ENCODE measurements at regions not wholly inside any gene's neighbourhood (a gene's known extent, or its start where the extent isn't known, plus 50 kb on each side); places are given as distances from the start of the nearest gene placed in this dataset.

DNA sequence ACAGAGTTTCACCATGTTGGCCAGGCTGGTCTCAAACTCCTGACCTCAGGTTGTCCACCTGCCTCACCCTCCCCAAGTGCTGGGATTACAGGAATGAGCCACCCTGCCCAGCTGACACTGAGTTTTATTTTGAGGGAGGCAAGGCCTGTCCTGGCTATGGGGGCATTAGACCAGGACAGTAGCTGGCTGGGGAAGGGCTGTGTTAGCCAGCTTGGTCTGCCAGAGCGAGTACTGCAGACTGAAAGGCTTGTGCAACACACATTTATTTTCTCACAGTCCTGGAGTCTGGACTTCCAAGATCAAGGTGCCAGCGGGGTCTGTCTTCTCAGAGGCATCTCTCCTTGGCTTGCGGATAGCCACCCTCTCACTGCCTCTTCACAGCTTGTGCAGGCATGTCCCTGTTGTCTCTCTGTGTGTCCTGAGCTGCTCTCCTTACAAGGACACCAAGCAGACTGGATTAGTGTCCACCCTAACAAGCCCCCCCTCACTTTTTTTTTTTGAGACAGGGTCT, 59.4 kb upstream of the HAAO start:
- Mint-ChIP-seq H3K4me3 (no peak overlapping the region), H3K27me3 (ENCODE audit: low read depth in 3 of 3) (peaks cover 0 to under 1% (median 0%) of the 10 kb centered on the region in 3 donors), H3K27ac (no peak overlapping the region), H3K4me1 (no peaks in the 10 kb centered on the region), H3K36me3 (no peaks in the 10 kb centered on the region), H3K9me3 (no peaks in the 10 kb centered on the region)
- no peak for DNase-seq

DNA sequence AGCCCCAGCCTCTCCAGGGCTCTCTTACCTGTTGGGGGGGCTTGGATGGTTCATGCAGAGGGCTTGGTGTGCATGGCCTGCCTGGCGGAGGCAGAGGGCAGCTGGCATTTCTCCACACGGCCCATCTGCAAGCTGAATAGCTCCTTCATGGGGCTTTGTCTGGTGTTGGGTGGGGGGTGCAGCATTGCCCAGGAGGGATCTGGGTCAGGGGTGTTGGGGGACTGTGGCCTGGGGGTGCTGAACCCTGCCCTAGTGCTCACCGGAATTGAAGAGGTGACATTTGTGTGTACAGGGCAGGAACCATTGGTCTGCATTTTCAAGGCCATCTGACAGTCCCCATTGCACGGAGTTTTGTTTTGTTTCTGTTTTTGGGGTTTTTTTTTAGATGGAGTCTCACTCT, 58.8 kb upstream of the HAAO start:
- H3K4me1 Mint-ChIP-seq, result no peaks in the 10 kb centered on the region
- H3K9me3 Mint-ChIP-seq, result no peaks in the 10 kb centered on the region
- H3K36me3 Mint-ChIP-seq, result no peaks in the 10 kb centered on the region
- no peak overlapping the region for H3K27ac Mint-ChIP-seq
- no peak for DNase-seq
- no peaks in the 10 kb centered on the region for H3K27me3 Mint-ChIP-seq (ENCODE audit: low read depth in 3 of 3)
- H3K4me3 Mint-ChIP-seq, result no peak overlapping the region

DNA sequence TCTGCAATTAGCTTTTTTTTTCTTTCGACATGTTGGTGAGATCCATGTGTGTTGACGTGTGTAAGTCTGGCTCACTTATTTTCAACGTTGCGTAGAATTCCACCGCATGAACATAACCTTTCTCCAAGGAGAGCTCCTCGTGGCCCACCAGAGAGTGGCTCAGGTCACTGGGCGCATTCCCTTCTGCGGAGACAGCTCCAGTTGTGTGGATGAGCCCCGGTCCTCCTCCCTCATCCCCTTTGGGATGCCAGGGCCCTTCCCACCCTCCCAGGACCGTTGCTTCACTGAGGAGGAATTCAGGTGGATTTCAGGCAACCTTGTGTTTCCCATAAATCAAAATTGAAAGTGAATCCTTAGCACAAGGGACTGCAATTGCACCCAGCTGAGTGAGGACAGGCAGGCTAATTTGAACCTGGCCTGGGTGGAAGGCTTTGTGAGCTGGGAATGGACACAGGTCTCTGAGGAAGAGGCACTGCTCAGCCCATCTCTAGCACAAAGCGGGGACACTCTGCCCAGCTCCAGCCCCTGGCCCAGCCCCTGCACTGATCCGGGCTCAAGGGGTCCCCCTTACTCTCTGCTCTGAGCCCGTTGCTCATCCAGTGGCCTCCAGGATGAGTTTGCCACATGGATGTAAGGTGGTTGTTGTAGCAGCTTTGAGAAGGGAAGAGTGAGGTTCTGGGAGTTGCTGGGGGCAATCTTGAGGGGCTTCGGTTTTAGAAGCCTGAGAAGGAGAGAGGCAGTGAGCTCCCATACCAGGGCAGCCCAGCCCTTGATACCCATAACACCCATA, 57.8 kb upstream of the HAAO start:
- H3K4me1 Mint-ChIP-seq, result no peaks in the 10 kb centered on the region
- no peak overlapping the region for H3K4me3 Mint-ChIP-seq
- no peak overlapping the region for H3K27ac Mint-ChIP-seq

DNA sequence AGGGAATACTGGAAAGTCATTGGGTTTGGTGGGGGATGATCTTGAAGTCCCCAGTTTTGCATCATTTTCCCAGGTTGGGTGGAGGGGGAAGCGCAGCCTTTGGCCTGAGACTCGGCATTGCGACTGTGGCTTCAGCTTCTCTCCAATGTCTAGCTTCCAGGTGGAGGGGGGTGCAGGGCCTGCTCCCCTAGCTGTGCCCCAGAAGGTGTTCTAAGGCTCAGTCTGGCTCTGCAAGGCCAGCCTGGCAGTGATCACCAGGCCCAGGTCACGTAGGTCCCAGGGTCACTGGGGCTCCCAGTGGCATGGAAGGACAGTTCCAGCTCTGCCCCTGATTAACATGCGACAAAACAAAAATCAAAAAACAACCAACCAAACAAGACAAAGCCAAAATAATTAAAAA, 56.9 kb upstream of the HAAO start:
- Mint-ChIP-seq H3K27ac (no peak overlapping the region), H3K36me3 (no peaks in the 10 kb centered on the region), H3K4me3 (no peak overlapping the region)

More for the DNA sequence above, 57.8 kb upstream of the HAAO start:
- no peak for DNase-seq
- no peaks in the 10 kb centered on the region for H3K36me3 Mint-ChIP-seq
- peaks cover 0 to 3% (median 0%) of the 10 kb centered on the region in 3 donors for H3K27me3 Mint-ChIP-seq (ENCODE audit: low read depth in 3 of 3)
- no peaks in the 10 kb centered on the region for H3K9me3 Mint-ChIP-seq

DNA sequence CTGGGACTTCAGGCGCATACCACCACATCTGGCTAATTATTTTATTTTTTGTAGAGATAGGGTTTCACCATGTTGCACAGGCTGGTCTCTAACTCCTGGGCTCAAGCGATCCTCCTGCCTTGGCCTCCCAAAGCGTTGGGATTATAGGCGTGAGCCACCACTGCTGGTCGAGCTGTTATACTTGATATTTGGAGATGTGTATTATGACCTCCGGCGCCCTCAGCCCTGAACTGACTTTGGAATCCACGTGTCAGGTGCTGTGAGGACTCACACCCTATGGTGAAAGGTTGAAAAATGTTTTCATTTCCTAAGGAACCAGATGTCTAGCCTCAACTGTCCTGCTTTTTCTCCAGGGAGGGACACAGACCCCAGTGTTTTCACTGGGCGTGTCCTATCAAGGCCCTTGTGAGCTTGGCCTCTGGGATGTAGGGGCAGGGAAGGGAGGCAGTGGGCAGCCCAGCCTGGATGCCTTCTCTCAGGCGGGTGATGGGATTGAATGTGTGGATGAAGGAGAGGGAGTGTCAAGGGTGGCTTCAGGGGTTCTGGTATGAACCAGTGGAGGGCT, 56.4 kb upstream of the HAAO start:
- H3K27ac Mint-ChIP-seq, result no peak overlapping the region
- no peak for DNase-seq
- H3K36me3 Mint-ChIP-seq, result no peaks in the 10 kb centered on the region
- no peaks in the 10 kb centered on the region for H3K4me1 Mint-ChIP-seq
- H3K9me3 Mint-ChIP-seq, result no peaks in the 10 kb centered on the region
- H3K4me3 Mint-ChIP-seq, result no peak overlapping the region
- H3K27me3 Mint-ChIP-seq (ENCODE audit: low read depth in 3 of 3), result peaks cover 0 to 4% (median 0%) of the 10 kb centered on the region in 3 donors

More for the DNA sequence above, 56.9 kb upstream of the HAAO start:
- H3K4me1 Mint-ChIP-seq, result no peaks in the 10 kb centered on the region
- DNase-seq, result no peak
- peaks cover 0 to 3% (median 0%) of the 10 kb centered on the region in 3 donors for H3K27me3 Mint-ChIP-seq (ENCODE audit: low read depth in 3 of 3)
- no peaks in the 10 kb centered on the region for H3K9me3 Mint-ChIP-seq

DNA sequence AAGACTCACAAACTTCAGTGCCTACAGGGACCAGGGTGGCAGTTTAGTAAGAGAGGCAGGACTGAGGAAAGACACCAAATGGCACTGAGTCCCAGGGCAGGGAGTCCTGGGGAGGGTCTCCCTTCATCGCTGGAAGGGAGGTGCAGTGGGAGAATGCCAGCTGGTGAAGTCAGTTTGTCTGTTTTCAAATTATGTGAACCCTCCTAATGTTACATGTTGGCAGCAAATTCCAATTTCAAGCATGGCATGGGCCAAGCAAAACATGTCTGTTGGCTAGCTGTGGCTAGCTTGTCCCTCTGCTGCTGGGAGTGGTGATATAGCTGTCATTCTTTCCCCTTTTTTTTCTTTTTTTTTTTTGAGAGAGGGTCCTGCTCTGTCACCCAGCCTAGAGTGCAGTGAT, 55.9 kb upstream of the HAAO start:
- Mint-ChIP-seq H3K36me3 (no peaks in the 10 kb centered on the region), H3K27me3 (ENCODE audit: low read depth in 3 of 3) (peaks cover 0 to 4% (median 0%) of the 10 kb centered on the region in 3 donors), H3K4me3 (no peak overlapping the region), H3K4me1 (no peaks in the 10 kb centered on the region), H3K9me3 (no peaks in the 10 kb centered on the region), H3K27ac (no peak overlapping the region)
- DNase-seq, result no peak

DNA sequence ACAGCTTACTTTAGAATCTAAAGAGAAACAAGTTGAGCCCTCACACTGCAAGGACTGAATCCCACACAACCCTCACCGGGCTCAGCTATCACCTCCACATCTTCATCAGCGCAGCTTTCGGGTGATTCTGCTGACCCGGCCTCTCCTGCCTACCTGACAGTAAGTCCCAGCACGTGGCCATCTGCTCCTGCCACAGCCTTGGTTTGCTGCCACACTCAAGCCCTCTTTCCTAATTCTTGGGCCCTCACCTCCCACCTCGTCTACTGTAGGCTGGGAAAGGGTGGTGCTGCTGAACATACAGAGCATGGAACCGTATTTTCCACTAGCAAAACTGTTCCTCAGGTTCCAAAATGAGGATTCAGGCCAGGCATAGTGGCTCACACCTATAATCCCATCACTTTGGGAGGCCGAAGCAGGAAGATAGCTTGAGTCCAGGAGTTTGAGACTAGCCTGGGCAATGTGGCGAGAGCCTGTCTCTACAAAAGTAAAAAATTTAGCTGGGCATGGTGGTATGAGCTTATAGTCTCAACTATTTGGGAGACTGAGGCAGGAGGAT, 55.3 kb upstream of the HAAO start:
- Mint-ChIP-seq H3K4me3 (no peak overlapping the region), H3K4me1 (no peaks in the 10 kb centered on the region), H3K27me3 (ENCODE audit: low read depth in 3 of 3) (peaks cover 0 to 4% (median 0%) of the 10 kb centered on the region in 3 donors), H3K9me3 (no peaks in the 10 kb centered on the region), H3K27ac (no peak overlapping the region), H3K36me3 (no peaks in the 10 kb centered on the region)
- DNase-seq, result no peak

DNA sequence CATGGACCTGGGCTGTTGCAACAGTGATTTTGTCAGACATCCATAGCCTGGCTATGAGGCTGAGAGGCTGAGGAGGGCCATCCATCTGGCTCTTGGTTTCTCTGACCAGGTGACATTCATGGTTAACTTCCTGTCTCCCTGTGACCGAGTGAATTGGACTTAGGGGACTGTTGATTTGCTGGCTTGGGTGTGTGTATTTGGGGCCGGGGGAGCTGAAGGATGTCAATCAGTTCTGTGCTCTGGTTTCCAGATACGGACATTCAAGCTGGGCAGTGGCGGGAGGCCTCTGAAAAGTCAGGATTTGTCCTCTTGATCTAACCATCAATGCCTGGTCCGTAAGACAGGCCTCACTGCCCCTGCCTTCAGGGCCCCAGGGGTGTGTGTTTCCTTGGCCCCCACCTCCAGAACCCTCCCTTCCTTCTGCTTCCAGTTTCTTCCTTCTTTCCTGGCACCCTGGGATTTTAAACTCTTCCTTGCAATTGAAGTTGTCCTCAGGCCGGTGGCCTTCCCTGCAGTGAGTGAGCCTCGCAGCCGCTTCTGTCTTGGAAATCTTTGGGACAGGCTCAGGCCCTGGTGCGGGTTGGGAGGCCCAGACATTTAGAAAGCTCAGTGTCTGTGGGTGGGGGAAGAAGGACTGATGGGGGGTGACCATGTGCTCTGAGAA, 54.7 kb upstream of the HAAO start:
- H3K4me3 Mint-ChIP-seq, result no peak overlapping the region
- H3K36me3 Mint-ChIP-seq, result no peaks in the 10 kb centered on the region
- H3K27me3 Mint-ChIP-seq (ENCODE audit: low read depth in 3 of 3), result peaks cover 0 to 4% (median 0%) of the 10 kb centered on the region in 3 donors
- no peaks in the 10 kb centered on the region for H3K4me1 Mint-ChIP-seq
- no peak overlapping the region for H3K27ac Mint-ChIP-seq
- no peaks in the 10 kb centered on the region for H3K9me3 Mint-ChIP-seq
- DNase-seq, result no peak

DNA sequence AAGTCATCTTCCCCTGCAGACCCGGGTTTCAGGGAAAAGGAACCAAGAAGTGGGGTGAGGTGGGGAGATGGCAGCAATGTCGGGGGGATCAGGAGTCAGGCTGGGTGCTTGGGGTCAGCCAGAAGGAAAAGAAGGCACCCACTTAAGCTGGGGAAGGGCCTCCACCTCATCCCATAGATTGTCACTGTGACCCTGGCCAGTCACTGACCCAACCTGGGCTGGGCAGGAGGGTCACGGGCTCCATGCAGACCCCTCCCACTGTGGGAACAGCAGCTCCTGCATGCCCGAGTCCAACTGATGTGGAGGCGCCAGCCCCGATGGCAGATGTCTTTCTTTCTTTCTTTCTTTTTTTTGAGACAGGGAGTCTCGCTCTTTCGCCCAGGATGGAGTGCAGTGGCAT, 53.6 kb upstream of the HAAO start:
- H3K4me3 Mint-ChIP-seq, result no peak overlapping the region
- no peaks in the 10 kb centered on the region for H3K9me3 Mint-ChIP-seq
- H3K36me3 Mint-ChIP-seq, result no peaks in the 10 kb centered on the region
- no peak for DNase-seq
- H3K4me1 Mint-ChIP-seq, result no peaks in the 10 kb centered on the region
- peaks cover 0 to 4% (median 0%) of the 10 kb centered on the region in 3 donors for H3K27me3 Mint-ChIP-seq (ENCODE audit: low read depth in 3 of 3)
- H3K27ac Mint-ChIP-seq, result no peak overlapping the region

DNA sequence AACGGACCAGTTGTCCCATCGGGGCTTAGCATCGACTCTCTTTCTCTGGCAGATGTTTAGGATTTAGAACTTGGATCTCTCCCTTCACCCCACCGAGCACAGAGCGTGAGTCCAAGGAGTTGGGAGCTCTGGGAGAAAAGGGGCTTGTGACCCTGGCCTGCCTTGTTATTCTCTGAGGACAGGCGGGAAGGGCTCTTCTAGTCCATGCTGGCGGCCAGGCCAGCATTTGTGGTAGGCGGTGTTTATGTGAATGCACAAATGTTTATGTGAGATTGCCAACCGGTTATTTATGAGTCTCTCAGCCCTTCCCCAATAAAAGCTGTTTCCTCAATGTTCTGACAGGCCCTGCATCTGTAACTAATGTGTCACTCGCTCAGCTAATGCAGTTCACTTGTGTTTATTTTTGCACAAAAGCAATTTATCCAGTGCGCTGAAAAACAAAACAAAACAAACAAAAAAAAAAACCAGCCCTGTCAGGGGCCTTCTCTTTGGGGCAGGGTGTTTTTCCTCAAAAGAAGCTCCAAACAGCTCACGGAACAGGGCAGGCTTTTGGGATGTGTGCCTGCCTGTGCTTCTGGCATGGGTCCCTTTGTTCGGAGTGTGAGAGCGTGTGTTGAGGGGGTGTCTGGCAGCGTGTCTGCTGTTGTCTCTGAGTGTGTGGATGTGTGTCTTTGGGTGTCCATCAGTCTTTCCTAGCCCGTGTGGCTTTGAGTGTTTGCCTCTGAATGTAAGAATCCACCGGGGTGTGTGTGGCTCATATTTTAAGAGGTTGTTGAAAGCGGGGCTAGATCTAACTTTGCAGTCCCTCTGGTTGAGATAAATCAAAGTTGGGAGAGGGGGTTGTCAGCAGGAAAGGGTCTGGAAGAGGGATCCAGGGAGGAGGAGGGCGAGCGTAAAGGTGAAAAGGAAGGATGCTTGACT, 52.8 kb upstream of the HAAO start:
- no peak overlapping the region for H3K4me3 Mint-ChIP-seq
- no peaks in the 10 kb centered on the region for H3K4me1 Mint-ChIP-seq
- no peaks in the 10 kb centered on the region for H3K36me3 Mint-ChIP-seq
- H3K9me3 Mint-ChIP-seq, result no peaks in the 10 kb centered on the region
- H3K27ac Mint-ChIP-seq, result peak overlapping the region in 1 of 6 donors; percentile 17
- no peak for DNase-seq
- peaks cover 0 to 4% (median 0%) of the 10 kb centered on the region in 3 donors for H3K27me3 Mint-ChIP-seq (ENCODE audit: low read depth in 3 of 3)

DNA sequence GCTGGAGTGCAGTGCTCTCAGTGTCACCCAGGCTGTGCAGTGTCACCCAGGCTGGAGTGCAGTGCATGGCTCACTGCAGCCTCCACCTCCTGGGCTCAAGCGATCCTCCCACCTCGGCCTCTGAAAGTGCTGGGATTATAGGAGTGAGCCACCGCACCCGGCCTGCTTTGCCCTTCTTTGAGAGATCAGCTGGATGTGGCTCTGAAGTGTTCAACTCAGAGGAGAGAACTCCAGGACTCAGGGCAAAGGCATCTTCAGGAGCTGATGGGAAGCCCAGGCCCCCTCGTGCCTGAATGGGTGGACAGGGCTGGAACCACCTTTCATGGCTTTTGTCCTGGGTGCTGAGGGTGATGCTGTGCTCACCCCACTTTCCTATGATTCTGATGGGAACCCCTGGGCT, 52.0 kb upstream of the HAAO start:
- no peaks in the 10 kb centered on the region for H3K36me3 Mint-ChIP-seq
- no peak overlapping the region for H3K4me3 Mint-ChIP-seq
- no peak for DNase-seq
- H3K9me3 Mint-ChIP-seq, result no peaks in the 10 kb centered on the region
- peaks cover 0 to 4% (median 0%) of the 10 kb centered on the region in 3 donors for H3K27me3 Mint-ChIP-seq (ENCODE audit: low read depth in 3 of 3)
- no peaks in the 10 kb centered on the region for H3K4me1 Mint-ChIP-seq
- H3K27ac Mint-ChIP-seq, result no peak overlapping the region

DNA sequence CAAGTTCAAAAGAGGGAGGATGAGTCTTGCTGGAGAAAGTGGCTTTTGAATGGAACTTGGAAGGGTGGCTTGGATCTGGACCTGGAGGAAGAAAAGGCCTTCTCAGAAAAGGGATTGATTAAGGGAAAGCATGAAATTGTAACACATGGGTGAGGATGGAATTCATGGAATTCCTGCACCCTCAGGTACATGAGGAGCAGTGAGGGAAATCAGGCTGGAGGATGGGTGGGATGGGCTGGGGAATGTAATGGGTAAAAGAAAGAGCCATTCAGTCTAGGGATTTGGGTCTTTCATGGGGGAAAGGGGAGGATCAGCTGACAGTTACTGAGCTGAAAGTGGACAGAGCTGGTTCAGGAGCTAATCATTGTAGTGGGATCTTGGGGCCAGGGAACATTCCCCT, 51.2 kb upstream of the HAAO start:
- Mint-ChIP-seq H3K27ac (no peak overlapping the region), H3K27me3 (ENCODE audit: low read depth in 3 of 3) (peaks cover 0 to 4% (median 0%) of the 10 kb centered on the region in 3 donors)
- no peak for DNase-seq

DNA sequence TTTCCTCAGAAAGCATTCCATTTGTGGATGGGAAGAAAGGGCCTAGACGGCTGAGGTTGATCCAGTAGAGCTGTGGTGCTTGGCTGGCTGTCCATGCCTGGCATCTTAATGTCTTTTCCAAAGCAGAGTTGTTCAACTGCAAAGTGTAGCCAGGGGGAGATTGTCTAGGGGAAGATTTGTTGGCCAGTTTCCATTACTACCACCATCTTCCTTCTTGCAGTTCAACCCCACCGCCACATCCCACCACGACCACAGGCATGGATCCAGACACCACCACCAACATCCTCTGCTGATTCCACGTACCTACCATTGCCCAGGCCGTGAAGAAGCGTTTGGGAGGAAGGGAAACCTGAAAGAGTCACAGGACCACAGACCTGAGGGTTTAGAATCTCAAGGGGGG, 50.7 kb upstream of the HAAO start:
- H3K4me1 Mint-ChIP-seq, result no peaks in the 10 kb centered on the region
- no peak for DNase-seq
- no peak overlapping the region for H3K4me3 Mint-ChIP-seq
- no peak overlapping the region for H3K27ac Mint-ChIP-seq
- no peaks in the 10 kb centered on the region for H3K36me3 Mint-ChIP-seq
- H3K27me3 Mint-ChIP-seq (ENCODE audit: low read depth in 3 of 3), result peaks cover 0 to 4% (median 0%) of the 10 kb centered on the region in 3 donors
- no peaks in the 10 kb centered on the region for H3K9me3 Mint-ChIP-seq

More for the DNA sequence above, 51.2 kb upstream of the HAAO start:
- no peaks in the 10 kb centered on the region for H3K4me1 Mint-ChIP-seq
- no peaks in the 10 kb centered on the region for H3K36me3 Mint-ChIP-seq
- H3K4me3 Mint-ChIP-seq, result no peak overlapping the region
- no peaks in the 10 kb centered on the region for H3K9me3 Mint-ChIP-seq

All from immature natural killer cell (primary cell).